K562 (cell line): ENCODE measurements at regions not wholly inside any gene's neighbourhood (a gene's known extent, or its start where the extent isn't known, plus 50 kb on each side); places are given as distances from the start of the nearest gene placed in this dataset.

Experiments
- CXXC5 ChIP-seq: fragments of 250-450 bp; sonication (Bioruptor Pico); IDR thresholded peaks from 2 replicates; pipeline ENCODE4 v1.8.0; 2022; ENCODE audit warnings: inconsistent platforms, mild to moderate bottlenecking, moderate library complexity
- MCM2 ChIP-seq: fragments of 450-650 bp; IDR thresholded peaks from 2 replicates; pipeline ENCODE4 v1.6.1; 2017; ENCODE audit warnings: low read depth, mild to moderate bottlenecking
- NCOA4 ChIP-seq: fragments of 450-650 bp; IDR thresholded peaks from 2 replicates; pipeline ENCODE4 v1.6.1; 2018; ENCODE audit warnings: mild to moderate bottlenecking; ENCODE audit not compliant: partially characterized antibody
- SIRT6 ChIP-seq: IDR thresholded peaks from one replicate; pipeline ENCODE4 v1.6.1; 2012; ENCODE audit warnings: low read depth, mild to moderate bottlenecking, control low read depth, inconsistent platforms, low read length, moderate library complexity
- TAF7 ChIP-seq: fragments of 450-650 bp; IDR thresholded peaks from 2 replicates; pipeline ENCODE4 v1.6.1; 2016; ENCODE audit warnings: missing genetic modification characterization, missing compliant biosample characterization
- ZBTB17 ChIP-seq: fragments of 450-650 bp; formaldehyde crosslinking; IDR thresholded peaks from 2 replicates; pipeline ENCODE4 v1.4.0; 2020; ENCODE audit warnings: mild to moderate bottlenecking
- ZNF239 ChIP-seq: fragments of 250-450 bp; sonication (Bioruptor Pico); IDR thresholded peaks from 2 replicates; pipeline ENCODE4 v1.4.0; 2020; ENCODE audit warnings: mild to moderate bottlenecking
- ZNF347 ChIP-seq: fragments of 450-650 bp; formaldehyde crosslinking; IDR thresholded peaks from 2 replicates; pipeline ENCODE4 v1.4.0; 2020; ENCODE audit warnings: low read depth, mild to moderate bottlenecking, moderate library complexity
- ZNF76 ChIP-seq: fragments of 250-450 bp; sonication (Bioruptor Pico); IDR thresholded peaks from 2 replicates; pipeline ENCODE4 v1.4.0; 2020; ENCODE audit warnings: mild to moderate bottlenecking, moderate library complexity, borderline replicate concordance
- ZNF766 ChIP-seq: fragments of 200-800 bp; sonication (Bioruptor generic); conservative IDR thresholded peaks from 2 replicates; pipeline ENCODE4 v1.6.1; 2016; ENCODE audit warnings: missing genetic modification characterization, missing compliant biosample characterization
- ZNF830 ChIP-seq: fragments of 250-450 bp; sonication (Bioruptor Pico); IDR thresholded peaks from 2 replicates; pipeline ENCODE4 v1.5.0; 2021; ENCODE audit warnings: mild to moderate bottlenecking
- TF ChIP-seq, protein P1 (sequence below): fragments of 450-650 bp; IDR thresholded peaks from 2 replicates; pipeline ENCODE4 v1.6.1; 2016; ENCODE audit warnings: antibody characterized with exemption
- TF ChIP-seq, protein P2 (sequence below): sonication (generic); formaldehyde crosslinking; IDR thresholded peaks from 2 replicates; pipeline ENCODE4 v1.8.1; 2023; ENCODE audit warnings: mild to moderate bottlenecking, missing genetic modification reagents
- TF ChIP-seq, protein P3 (sequence below): fragments of 250-450 bp; sonication (Bioruptor Pico); IDR thresholded peaks from 2 replicates; pipeline ENCODE4 v1.5.0; 2021; ENCODE audit warnings: mild to moderate bottlenecking, borderline replicate concordance
- TF ChIP-seq, protein P4 (sequence below): fragments of 200-800 bp; sonication (Bioruptor generic); IDR thresholded peaks from 2 replicates; pipeline ENCODE4 v1.6.1; 2017; ENCODE audit warnings: missing genetic modification characterization, missing compliant biosample characterization
- TF ChIP-seq, protein P5 (sequence below): fragments of 450-650 bp; formaldehyde crosslinking; IDR thresholded peaks from 2 replicates; pipeline ENCODE4 v1.4.0; 2022; ENCODE audit warnings: missing genetic modification characterization

DNA sequence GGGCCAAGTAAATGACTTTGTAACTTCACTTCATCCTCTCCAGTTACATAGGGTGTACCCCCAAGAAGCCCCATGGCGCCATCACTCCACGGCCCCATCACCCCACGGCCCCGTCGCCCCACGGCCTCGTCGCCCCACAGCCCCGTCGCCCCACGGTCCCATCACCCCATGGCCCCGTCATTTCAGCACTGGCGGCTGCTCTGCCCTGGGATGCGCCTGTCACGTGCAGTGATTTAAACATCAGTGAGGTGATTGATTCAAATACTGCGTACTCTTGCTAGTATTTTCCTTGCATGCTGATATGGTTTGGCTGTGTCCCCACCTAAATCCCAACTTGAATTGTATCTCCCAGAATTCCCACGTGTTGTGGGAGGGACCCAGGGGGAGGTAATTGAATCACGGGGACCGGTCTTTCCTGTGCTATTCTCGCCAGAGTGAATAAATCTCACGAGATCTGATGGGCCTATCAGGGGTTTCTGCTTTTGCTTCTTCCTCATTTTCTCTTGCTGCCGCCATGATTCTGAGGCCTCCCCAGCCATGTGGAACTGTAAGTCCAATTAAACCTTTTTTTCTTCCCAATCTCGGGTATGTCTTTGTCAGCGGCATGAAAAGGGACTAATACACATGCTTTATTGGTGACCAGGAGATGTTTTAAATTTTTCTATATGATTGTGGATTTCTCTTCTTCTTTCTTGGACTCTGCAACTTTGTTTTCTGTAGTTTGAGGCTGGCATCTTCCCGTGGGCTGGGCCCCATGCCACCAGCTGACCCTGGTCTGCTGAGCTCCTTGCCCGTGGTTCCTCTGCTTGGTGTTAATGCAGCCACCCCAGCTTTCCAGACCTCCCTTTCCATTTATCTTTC lies 50.1 kb upstream of the PCBP3 start (continued):
- TF ChIP-seq, protein P1, sequence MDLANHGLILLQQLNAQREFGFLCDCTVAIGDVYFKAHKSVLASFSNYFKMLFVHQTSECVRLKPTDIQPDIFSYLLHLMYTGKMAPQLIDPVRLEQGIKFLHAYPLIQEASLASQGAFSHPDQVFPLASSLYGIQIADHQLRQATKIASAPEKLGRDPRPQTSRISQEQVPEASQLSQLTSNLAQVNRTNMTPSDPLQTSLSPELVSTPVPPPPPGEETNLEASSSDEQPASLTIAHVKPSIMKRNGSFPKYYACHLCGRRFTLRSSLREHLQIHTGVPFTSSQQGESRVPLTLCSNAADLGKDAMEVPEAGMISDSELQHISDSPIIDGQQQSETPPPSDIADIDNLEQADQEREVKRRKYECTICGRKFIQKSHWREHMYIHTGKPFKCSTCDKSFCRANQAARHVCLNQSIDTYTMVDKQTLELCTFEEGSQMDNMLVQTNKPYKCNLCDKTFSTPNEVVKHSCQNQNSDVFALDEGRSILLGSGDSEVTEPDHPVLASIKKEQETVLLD, result no peak
- no peak for TF ChIP-seq NCOA4
- TF ChIP-seq, protein P2, sequence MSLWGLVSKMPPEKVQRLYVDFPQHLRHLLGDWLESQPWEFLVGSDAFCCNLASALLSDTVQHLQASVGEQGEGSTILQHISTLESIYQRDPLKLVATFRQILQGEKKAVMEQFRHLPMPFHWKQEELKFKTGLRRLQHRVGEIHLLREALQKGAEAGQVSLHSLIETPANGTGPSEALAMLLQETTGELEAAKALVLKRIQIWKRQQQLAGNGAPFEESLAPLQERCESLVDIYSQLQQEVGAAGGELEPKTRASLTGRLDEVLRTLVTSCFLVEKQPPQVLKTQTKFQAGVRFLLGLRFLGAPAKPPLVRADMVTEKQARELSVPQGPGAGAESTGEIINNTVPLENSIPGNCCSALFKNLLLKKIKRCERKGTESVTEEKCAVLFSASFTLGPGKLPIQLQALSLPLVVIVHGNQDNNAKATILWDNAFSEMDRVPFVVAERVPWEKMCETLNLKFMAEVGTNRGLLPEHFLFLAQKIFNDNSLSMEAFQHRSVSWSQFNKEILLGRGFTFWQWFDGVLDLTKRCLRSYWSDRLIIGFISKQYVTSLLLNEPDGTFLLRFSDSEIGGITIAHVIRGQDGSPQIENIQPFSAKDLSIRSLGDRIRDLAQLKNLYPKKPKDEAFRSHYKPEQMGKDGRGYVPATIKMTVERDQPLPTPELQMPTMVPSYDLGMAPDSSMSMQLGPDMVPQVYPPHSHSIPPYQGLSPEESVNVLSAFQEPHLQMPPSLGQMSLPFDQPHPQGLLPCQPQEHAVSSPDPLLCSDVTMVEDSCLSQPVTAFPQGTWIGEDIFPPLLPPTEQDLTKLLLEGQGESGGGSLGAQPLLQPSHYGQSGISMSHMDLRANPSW (CRISPR knock-in tag), result no peak
- TF ChIP-seq ZNF766 (CRISPR knock-in tag), result peak; percentile 69
- TF ChIP-seq ZNF76, result 0 out of 2 replicates have a peak, but pooled peaks have one; percentile 27
- peak; percentile 41; the same call in 1 of the 2 replicates for TF ChIP-seq ZNF239 (CRISPR knock-in tag)
- TF ChIP-seq SIRT6, result no peak
- TF ChIP-seq MCM2, result no peak
- TF ChIP-seq, protein P3, sequence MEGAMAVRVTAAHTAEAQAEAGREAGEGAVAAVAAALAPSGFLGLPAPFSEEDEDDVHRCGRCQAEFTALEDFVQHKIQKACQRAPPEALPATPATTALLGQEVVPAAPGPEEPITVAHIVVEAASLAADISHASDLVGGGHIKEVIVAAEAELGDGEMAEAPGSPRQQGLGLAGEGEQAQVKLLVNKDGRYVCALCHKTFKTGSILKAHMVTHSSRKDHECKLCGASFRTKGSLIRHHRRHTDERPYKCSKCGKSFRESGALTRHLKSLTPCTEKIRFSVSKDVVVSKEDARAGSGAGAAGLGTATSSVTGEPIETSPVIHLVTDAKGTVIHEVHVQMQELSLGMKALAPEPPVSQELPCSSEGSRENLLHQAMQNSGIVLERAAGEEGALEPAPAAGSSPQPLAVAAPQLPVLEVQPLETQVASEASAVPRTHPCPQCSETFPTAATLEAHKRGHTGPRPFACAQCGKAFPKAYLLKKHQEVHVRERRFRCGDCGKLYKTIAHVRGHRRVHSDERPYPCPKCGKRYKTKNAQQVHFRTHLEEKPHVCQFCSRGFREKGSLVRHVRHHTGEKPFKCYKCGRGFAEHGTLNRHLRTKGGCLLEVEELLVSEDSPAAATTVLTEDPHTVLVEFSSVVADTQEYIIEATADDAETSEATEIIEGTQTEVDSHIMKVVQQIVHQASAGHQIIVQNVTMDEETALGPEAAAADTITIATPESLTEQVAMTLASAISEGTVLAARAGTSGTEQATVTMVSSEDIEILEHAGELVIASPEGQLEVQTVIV (CRISPR knock-in tag), result no peak
- no peak for TF ChIP-seq ZNF830 (CRISPR knock-in tag)
- TF ChIP-seq, protein P4, sequence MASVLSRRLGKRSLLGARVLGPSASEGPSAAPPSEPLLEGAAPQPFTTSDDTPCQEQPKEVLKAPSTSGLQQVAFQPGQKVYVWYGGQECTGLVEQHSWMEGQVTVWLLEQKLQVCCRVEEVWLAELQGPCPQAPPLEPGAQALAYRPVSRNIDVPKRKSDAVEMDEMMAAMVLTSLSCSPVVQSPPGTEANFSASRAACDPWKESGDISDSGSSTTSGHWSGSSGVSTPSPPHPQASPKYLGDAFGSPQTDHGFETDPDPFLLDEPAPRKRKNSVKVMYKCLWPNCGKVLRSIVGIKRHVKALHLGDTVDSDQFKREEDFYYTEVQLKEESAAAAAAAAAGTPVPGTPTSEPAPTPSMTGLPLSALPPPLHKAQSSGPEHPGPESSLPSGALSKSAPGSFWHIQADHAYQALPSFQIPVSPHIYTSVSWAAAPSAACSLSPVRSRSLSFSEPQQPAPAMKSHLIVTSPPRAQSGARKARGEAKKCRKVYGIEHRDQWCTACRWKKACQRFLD (CRISPR knock-in tag), result peak; percentile 50; the same call in 1 of the 2 replicates
- no peak for TF ChIP-seq ZBTB17 (CRISPR knock-in tag)
- TF ChIP-seq, protein P5, sequence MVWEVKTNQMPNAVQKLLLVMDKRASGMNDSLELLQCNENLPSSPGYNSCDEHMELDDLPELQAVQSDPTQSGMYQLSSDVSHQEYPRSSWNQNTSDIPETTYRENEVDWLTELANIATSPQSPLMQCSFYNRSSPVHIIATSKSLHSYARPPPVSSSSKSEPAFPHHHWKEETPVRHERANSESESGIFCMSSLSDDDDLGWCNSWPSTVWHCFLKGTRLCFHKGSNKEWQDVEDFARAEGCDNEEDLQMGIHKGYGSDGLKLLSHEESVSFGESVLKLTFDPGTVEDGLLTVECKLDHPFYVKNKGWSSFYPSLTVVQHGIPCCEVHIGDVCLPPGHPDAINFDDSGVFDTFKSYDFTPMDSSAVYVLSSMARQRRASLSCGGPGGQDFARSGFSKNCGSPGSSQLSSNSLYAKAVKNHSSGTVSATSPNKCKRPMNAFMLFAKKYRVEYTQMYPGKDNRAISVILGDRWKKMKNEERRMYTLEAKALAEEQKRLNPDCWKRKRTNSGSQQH (CRISPR knock-in tag), result no peak
- no peak for TF ChIP-seq ZNF347 (CRISPR knock-in tag)
- TF ChIP-seq CXXC5, result no peak
- TF ChIP-seq TAF7 (tag), result peak; percentile 17; the same call in 1 of the 2 replicates
